Osteoblast (primary cell): ENCODE measurements at regions not wholly inside any gene's neighbourhood (a gene's known extent, or its start where the extent isn't known, plus 50 kb on each side); places are given as distances from the start of the nearest gene placed in this dataset.

Experiments used
- DNase-seq: peaks from one replicate; pipeline ENCODE4 v3.0.0; 2011; ENCODE audit warnings: low spot score, mixed read lengths; ENCODE audit not compliant: insufficient read length; ENCODE audit errors: missing footprints
- H2AFZ ChIP-seq: 2 replicates; pipeline ENCODE4 v1.6.0; 2011; ENCODE audit warnings: mild to moderate bottlenecking, low read length
- H3K27ac ChIP-seq: 2 replicates; pipeline ENCODE4 v1.5.1; 2011; ENCODE audit warnings: mild to moderate bottlenecking, low read depth, low read length, moderate library complexity
- H3K27me3 ChIP-seq: 2 replicates; pipeline ENCODE4 v1.6.0; 2012; ENCODE audit warnings: mild to moderate bottlenecking, control low read depth, inconsistent platforms, low read length, moderate library complexity; ENCODE audit not compliant: insufficient read depth
- H3K36me3 ChIP-seq: 2 replicates; pipeline ENCODE4 v1.5.1; 2011; ENCODE audit warnings: mild to moderate bottlenecking, low read length, control low read depth, moderate library complexity; ENCODE audit not compliant: insufficient read depth
- H3K4me1 ChIP-seq: 2 replicates; pipeline ENCODE4 v1.5.1; 2011; ENCODE audit warnings: mild to moderate bottlenecking, low read length, control low read depth, moderate library complexity; ENCODE audit not compliant: insufficient read depth
- H3K4me2 ChIP-seq: 2 replicates; pipeline ENCODE4 v1.6.0; 2011; ENCODE audit warnings: mild to moderate bottlenecking, low read length; ENCODE audit not compliant: insufficient read depth
- H3K4me3 ChIP-seq: fragments of 200-600 bp; sonication (generic); 3 replicates; pipeline ENCODE4 v1.5.1; 2012; ENCODE audit warnings: mild to moderate bottlenecking, low read length, inconsistent platforms; ENCODE audit not compliant: insufficient read depth
- H3K79me2 ChIP-seq: 2 replicates; pipeline ENCODE4 v1.6.0; 2012; ENCODE audit warnings: mild to moderate bottlenecking, low read length, control low read depth, inconsistent platforms; ENCODE audit not compliant: insufficient read depth
- H3K9me3 ChIP-seq: 2 replicates; pipeline ENCODE4 v1.5.1; 2011; ENCODE audit warnings: low read depth, low read length, control low read depth
- H4K20me1 ChIP-seq: 2 replicates; pipeline ENCODE4 v1.6.0; 2012; ENCODE audit warnings: mild to moderate bottlenecking, low read length, control low read depth; ENCODE audit not compliant: insufficient read depth
- TF ChIP-seq, protein P1 (sequence below): IDR thresholded peaks from 2 replicates; pipeline ENCODE4 v1.5.1; 2011; ENCODE audit warnings: mild to moderate bottlenecking, low read depth, low read length, moderate library complexity; ENCODE audit errors: extremely low read depth

DNA sequence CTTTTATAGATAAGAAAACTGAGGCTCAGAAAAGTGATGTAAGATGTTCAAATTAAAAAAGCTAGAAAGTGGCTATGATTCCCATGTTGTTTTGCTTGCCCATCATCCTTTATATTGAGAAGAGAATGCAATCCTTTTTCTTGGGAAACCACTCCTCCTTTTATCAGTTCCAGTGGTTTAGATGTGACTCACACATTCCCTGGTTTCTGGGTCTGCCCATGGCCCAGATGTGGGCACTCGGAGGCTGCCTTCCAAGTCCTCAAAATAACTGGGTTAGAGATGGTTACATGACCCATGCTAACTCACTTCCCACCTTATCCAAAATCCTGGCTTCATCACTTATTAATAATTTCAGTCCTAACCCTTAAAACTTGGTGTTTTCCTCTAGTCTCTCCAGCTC lies 550.0 kb downstream of the MDFIC start:
- Histone ChIP-seq H3K27ac (no peak overlapping the region), H2AFZ (no peak overlapping the region)
- no peak for DNase-seq

DNA sequence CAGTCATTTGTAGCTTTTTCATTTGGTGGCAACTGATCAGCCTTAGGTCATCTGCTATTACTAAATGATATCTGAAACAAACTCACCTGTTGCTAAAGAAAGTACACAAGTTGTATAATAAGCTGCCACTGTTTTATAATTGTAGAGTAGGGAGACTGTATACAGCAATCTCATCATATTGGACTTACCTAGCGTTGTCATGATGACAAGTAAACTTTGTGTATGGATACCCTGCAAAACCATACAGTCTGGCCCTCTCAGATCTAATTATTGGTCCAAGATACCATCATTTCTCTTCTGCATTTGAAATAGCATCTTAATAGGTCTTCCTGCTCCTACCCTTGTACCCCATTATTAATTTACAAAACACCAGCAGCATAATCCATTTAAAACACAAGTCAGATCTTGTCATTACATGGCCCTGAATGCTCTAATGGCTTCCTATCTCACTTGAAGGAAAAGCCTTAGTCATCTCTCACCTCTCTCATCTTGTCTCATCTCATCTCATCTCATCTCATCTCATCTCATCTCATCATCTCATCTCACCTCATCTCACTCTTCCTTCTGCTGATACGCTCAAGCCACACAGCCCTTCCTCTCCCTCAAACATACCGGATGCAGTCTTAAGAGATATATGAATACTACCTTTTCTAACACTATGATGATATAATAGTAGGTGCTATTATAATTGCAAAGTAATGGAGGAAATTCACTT lies 540.6 kb downstream of the MDFIC start:
- Histone ChIP-seq H3K4me3 (no peak overlapping the region), H3K4me2 (no peak overlapping the region), H3K79me2 (no peaks in the 10 kb centered on the region), H3K36me3 (no peaks in the 10 kb centered on the region), H3K27ac (no peak overlapping the region), H3K9me3 (no peaks in the 10 kb centered on the region), H3K4me1 (no peaks in the 10 kb centered on the region), H2AFZ (no peak overlapping the region), H4K20me1 (no peaks in the 10 kb centered on the region), H3K27me3 (no peaks in the 10 kb centered on the region)
- TF ChIP-seq, protein P1, sequence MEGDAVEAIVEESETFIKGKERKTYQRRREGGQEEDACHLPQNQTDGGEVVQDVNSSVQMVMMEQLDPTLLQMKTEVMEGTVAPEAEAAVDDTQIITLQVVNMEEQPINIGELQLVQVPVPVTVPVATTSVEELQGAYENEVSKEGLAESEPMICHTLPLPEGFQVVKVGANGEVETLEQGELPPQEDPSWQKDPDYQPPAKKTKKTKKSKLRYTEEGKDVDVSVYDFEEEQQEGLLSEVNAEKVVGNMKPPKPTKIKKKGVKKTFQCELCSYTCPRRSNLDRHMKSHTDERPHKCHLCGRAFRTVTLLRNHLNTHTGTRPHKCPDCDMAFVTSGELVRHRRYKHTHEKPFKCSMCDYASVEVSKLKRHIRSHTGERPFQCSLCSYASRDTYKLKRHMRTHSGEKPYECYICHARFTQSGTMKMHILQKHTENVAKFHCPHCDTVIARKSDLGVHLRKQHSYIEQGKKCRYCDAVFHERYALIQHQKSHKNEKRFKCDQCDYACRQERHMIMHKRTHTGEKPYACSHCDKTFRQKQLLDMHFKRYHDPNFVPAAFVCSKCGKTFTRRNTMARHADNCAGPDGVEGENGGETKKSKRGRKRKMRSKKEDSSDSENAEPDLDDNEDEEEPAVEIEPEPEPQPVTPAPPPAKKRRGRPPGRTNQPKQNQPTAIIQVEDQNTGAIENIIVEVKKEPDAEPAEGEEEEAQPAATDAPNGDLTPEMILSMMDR, result no peak
- no peak for DNase-seq

More for the DNA sequence above, 550.0 kb downstream of the MDFIC start:
- H3K36me3 ChIP-seq, result no peaks in the 10 kb centered on the region
- H3K79me2 ChIP-seq, result no peaks in the 10 kb centered on the region
- H4K20me1 ChIP-seq, result no peaks in the 10 kb centered on the region
- H3K9me3 ChIP-seq, result no peaks in the 10 kb centered on the region
- TF ChIP-seq, protein P1, result no peak
- H3K27me3 ChIP-seq, result no peaks in the 10 kb centered on the region
- H3K4me1 ChIP-seq, result no peaks in the 10 kb centered on the region
- H3K4me3 ChIP-seq, result no peak overlapping the region
- no peak overlapping the region for H3K4me2 ChIP-seq

DNA sequence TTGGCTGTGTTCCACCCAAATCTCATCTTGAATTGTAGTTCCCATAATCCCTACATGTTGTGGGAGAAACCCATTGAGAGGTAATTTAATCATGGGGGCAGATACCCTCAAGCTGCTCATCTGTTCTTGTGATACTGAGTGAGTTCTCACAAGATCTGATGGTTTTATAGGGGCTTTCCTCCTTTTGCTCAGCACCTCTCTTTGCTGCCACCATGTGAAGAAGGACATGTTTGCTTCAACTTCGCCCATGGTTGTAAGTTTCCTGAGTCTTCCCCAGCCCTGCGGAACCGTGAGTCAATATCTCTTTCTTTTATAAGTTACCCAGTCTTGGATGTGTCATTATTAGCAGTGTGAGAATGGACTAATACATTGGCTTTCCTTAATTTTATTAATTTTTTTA lies 527.8 kb downstream of the MDFIC start:
- Histone ChIP-seq H3K4me1 (no peaks in the 10 kb centered on the region), H4K20me1 (no peaks in the 10 kb centered on the region), H3K27ac (no peak overlapping the region), H3K79me2 (no peaks in the 10 kb centered on the region), H3K4me2 (no peak overlapping the region), H2AFZ (no peak overlapping the region), H3K36me3 (no peaks in the 10 kb centered on the region), H3K4me3 (no peak overlapping the region), H3K27me3 (no peaks in the 10 kb centered on the region), H3K9me3 (no peaks in the 10 kb centered on the region)
- DNase-seq, result no peak
- TF ChIP-seq, protein P1, result no peak

- no peak overlapping the region for H3K27ac ChIP-seq
- no peaks in the 10 kb centered on the region for H3K9me3 ChIP-seq
- no peak for DNase-seq
- H3K4me1 ChIP-seq, result no peaks in the 10 kb centered on the region
- no peaks in the 10 kb centered on the region for H3K79me2 ChIP-seq
- H3K27me3 ChIP-seq, result no peaks in the 10 kb centered on the region
- H3K4me2 ChIP-seq, result no peak overlapping the region
- H3K36me3 ChIP-seq, result no peaks in the 10 kb centered on the region
- TF ChIP-seq, protein P1, result no peak
- H2AFZ ChIP-seq, result no peak overlapping the region
- H4K20me1 ChIP-seq, result no peaks in the 10 kb centered on the region
- H3K4me3 ChIP-seq, result no peak overlapping the region
Measured at GRCh38 chr7:115447495-115447894, 525.6 kb downstream of the MDFIC start.
